ENCODE measurements at regions not wholly inside any gene's neighbourhood (a gene's known extent, or its start where the extent isn't known, plus 50 kb on each side); places are given as distances from the start of the nearest gene placed in this dataset.
"Not testable (repeated sequence)": the region's sequence is repeated elsewhere in the genome, so short reads cannot be mapped to it uniquely, and the experiment has no call there.

GRCh38 chr10:2201534-2202099 lies 464.3 kb upstream of the ADARB2 start:
- DNase-seq: no peak
- Histone ChIP-seq H3K79me1 (replicated peaks; ENCODE audit: low read length, poor library complexity, severe bottlenecking) (no peaks in the 10 kb centered on the region), H3K9ac (ENCODE audit: low read length) (no peak overlapping the region), H3K18ac (ENCODE audit: low read depth in 1 of 2, low read length in 2 of 2) (no peak overlapping the region), H3K9me3 (ENCODE audit: control insufficient read depth, low read length) (peaks cover 11% of the 10 kb centered on the region), H3K14ac (ENCODE audit: low read length in 2 of 2) (no peak overlapping the region), H3K4me1 (ENCODE audit: control insufficient read depth, insufficient read depth, low read depth, low read length) (no peaks in the 10 kb centered on the region), H3K4ac (ENCODE audit: low read depth in 1 of 2, low read length in 2 of 2) (no peak overlapping the region), H3K4me3 (ENCODE audit: insufficient read depth in 1 of 2, low read depth in 1 of 2, low read length in 2 of 2) (no peak overlapping the region), H2AK5ac (ENCODE audit: low read length, severe bottlenecking) (no peak overlapping the region), H3K23ac (ENCODE audit: low read length in 2 of 2) (no peak overlapping the region), H4K8ac (ENCODE audit: low read length) (no peak overlapping the region), H2BK5ac (ENCODE audit: low read depth, low read length, poor library complexity, severe bottlenecking) (no peak overlapping the region), H2AFZ (ENCODE audit: low read depth, low read length) (no peak overlapping the region), H3K27me3 (ENCODE audit: control insufficient read depth in 1 of 2, insufficient read depth in 1 of 2, low read length in 2 of 2) (no peaks in the 10 kb centered on the region), H3K4me2 (ENCODE audit: low read length, poor library complexity, severe bottlenecking) (no peak overlapping the region), H4K91ac (ENCODE audit: low read length) (no peak overlapping the region), H3K36me3 (ENCODE audit: control insufficient read depth in 1 of 2, insufficient read depth in 2 of 2, low read depth in 1 of 2, low read length in 2 of 2) (no peaks in the 10 kb centered on the region), H2BK12ac (ENCODE audit: low read length in 2 of 2) (no peak overlapping the region), H3K27ac (ENCODE audit: low read length, poor library complexity, severe bottlenecking) (no peak overlapping the region), H2BK120ac (ENCODE audit: low read depth, low read length) (no peak overlapping the region), H2BK15ac (ENCODE audit: low read depth, poor library complexity, severe bottlenecking) (no peak overlapping the region)
- WGBS: 89% methylated on average over 5 of the region's 6 CpGs

- no peaks in the 10 kb centered on the region for H3K4me1 ChIP-seq (ENCODE audit: control insufficient read depth, insufficient read depth, low read depth, low read length)
- no peak overlapping the region for H3K18ac ChIP-seq (ENCODE audit: low read depth in 1 of 2, low read length in 2 of 2)
- H2BK12ac ChIP-seq (ENCODE audit: low read length in 2 of 2): no peak overlapping the region
- H3K36me3 ChIP-seq (ENCODE audit: control insufficient read depth in 1 of 2, insufficient read depth in 2 of 2, low read depth in 1 of 2, low read length in 2 of 2): no peaks in the 10 kb centered on the region
- no peak overlapping the region for H3K14ac ChIP-seq (ENCODE audit: low read length in 2 of 2)
- DNase-seq: no peak
- H3K79me1 ChIP-seq (replicated peaks; ENCODE audit: low read length, poor library complexity, severe bottlenecking): no peaks in the 10 kb centered on the region
- no peaks in the 10 kb centered on the region for H3K27me3 ChIP-seq (ENCODE audit: control insufficient read depth in 1 of 2, insufficient read depth in 1 of 2, low read length in 2 of 2)
- H4K8ac ChIP-seq (ENCODE audit: low read length): no peak overlapping the region
- H2AK5ac ChIP-seq (ENCODE audit: low read length, severe bottlenecking): no peak overlapping the region
- no peak overlapping the region for H2AFZ ChIP-seq (ENCODE audit: low read depth, low read length)
- H2BK120ac ChIP-seq (ENCODE audit: low read depth, low read length): no peak overlapping the region
- H3K4ac ChIP-seq (ENCODE audit: low read depth in 1 of 2, low read length in 2 of 2): no peak overlapping the region
- H3K9me3 ChIP-seq (ENCODE audit: control insufficient read depth, low read length): peaks cover 30% of the 10 kb centered on the region
- H3K27ac ChIP-seq (ENCODE audit: low read length, poor library complexity, severe bottlenecking): no peak overlapping the region
- H3K23ac ChIP-seq (ENCODE audit: low read length in 2 of 2): no peak overlapping the region
- no peak overlapping the region for H3K4me3 ChIP-seq (ENCODE audit: insufficient read depth in 1 of 2, low read depth in 1 of 2, low read length in 2 of 2)
- H3K9ac ChIP-seq (ENCODE audit: low read length): no peak overlapping the region
- no peak overlapping the region for H4K91ac ChIP-seq (ENCODE audit: low read length)
- no peak overlapping the region for H2BK15ac ChIP-seq (ENCODE audit: low read depth, poor library complexity, severe bottlenecking)
- no peak overlapping the region for H2BK5ac ChIP-seq (ENCODE audit: low read depth, low read length, poor library complexity, severe bottlenecking)
- no peak overlapping the region for H3K4me2 ChIP-seq (ENCODE audit: low read length, poor library complexity, severe bottlenecking)
These were observed 460.3 kb upstream of the ADARB2 start for GRCh38 chr10:2197663-2198062.

- no peak overlapping the region for H3K9ac ChIP-seq (ENCODE audit: low read length)
- H3K23ac ChIP-seq (ENCODE audit: low read length in 2 of 2): no peak overlapping the region
- no peak overlapping the region for H4K8ac ChIP-seq (ENCODE audit: low read length)
- no peak overlapping the region for H3K4me3 ChIP-seq (ENCODE audit: insufficient read depth in 1 of 2, low read depth in 1 of 2, low read length in 2 of 2)
- H3K4ac ChIP-seq (ENCODE audit: low read depth in 1 of 2, low read length in 2 of 2): no peak overlapping the region
- no peak overlapping the region for H3K14ac ChIP-seq (ENCODE audit: low read length in 2 of 2)
- H2AFZ ChIP-seq (ENCODE audit: low read depth, low read length): no peak overlapping the region
- H3K79me1 ChIP-seq (replicated peaks; ENCODE audit: low read length, poor library complexity, severe bottlenecking): no peaks in the 10 kb centered on the region
- WGBS: 84% methylated on average over 4 of the region's 4 CpGs
- H3K4me1 ChIP-seq (ENCODE audit: control insufficient read depth, insufficient read depth, low read depth, low read length): no peaks in the 10 kb centered on the region
- H3K27me3 ChIP-seq (ENCODE audit: control insufficient read depth in 1 of 2, insufficient read depth in 1 of 2, low read length in 2 of 2): no peaks in the 10 kb centered on the region
- peaks cover 34% of the 10 kb centered on the region for H3K9me3 ChIP-seq (ENCODE audit: control insufficient read depth, low read length)
- H2AK5ac ChIP-seq (ENCODE audit: low read length, severe bottlenecking): no peak overlapping the region
- H3K27ac ChIP-seq (ENCODE audit: low read length, poor library complexity, severe bottlenecking): no peak overlapping the region
- no peak overlapping the region for H4K91ac ChIP-seq (ENCODE audit: low read length)
- H3K36me3 ChIP-seq (ENCODE audit: control insufficient read depth in 1 of 2, insufficient read depth in 2 of 2, low read depth in 1 of 2, low read length in 2 of 2): no peaks in the 10 kb centered on the region
- no peak overlapping the region for H3K4me2 ChIP-seq (ENCODE audit: low read length, poor library complexity, severe bottlenecking)
- H2BK120ac ChIP-seq (ENCODE audit: low read depth, low read length): no peak overlapping the region
- no peak overlapping the region for H2BK12ac ChIP-seq (ENCODE audit: low read length in 2 of 2)
- no peak overlapping the region for H3K18ac ChIP-seq (ENCODE audit: low read depth in 1 of 2, low read length in 2 of 2)
- no peak overlapping the region for H2BK5ac ChIP-seq (ENCODE audit: low read depth, low read length, poor library complexity, severe bottlenecking)
- no peak for DNase-seq
- no peak overlapping the region for H2BK15ac ChIP-seq (ENCODE audit: low read depth, poor library complexity, severe bottlenecking)
These were observed 458.9 kb upstream of the ADARB2 start for GRCh38 chr10:2196272-2196671.

- not testable (repeated sequence) for H3K4me1 ChIP-seq (ENCODE audit: control insufficient read depth, insufficient read depth, low read depth, low read length); H3K23ac ChIP-seq (ENCODE audit: low read length in 2 of 2); H3K27me3 ChIP-seq (ENCODE audit: control insufficient read depth in 1 of 2, insufficient read depth in 1 of 2, low read length in 2 of 2); H2BK15ac ChIP-seq (ENCODE audit: low read depth, poor library complexity, severe bottlenecking); H2BK120ac ChIP-seq (ENCODE audit: low read depth, low read length); H3K4me3 ChIP-seq (ENCODE audit: insufficient read depth in 1 of 2, low read depth in 1 of 2, low read length in 2 of 2); H3K27ac ChIP-seq (ENCODE audit: low read length, poor library complexity, severe bottlenecking); H3K9ac ChIP-seq (ENCODE audit: low read length); H3K4ac ChIP-seq (ENCODE audit: low read depth in 1 of 2, low read length in 2 of 2); H3K18ac ChIP-seq (ENCODE audit: low read depth in 1 of 2, low read length in 2 of 2); H4K91ac ChIP-seq (ENCODE audit: low read length); H4K8ac ChIP-seq (ENCODE audit: low read length); DNase-seq; H3K36me3 ChIP-seq (ENCODE audit: control insufficient read depth in 1 of 2, insufficient read depth in 2 of 2, low read depth in 1 of 2, low read length in 2 of 2); H2AK5ac ChIP-seq (ENCODE audit: low read length, severe bottlenecking); H2AFZ ChIP-seq (ENCODE audit: low read depth, low read length); H2BK12ac ChIP-seq (ENCODE audit: low read length in 2 of 2); H3K79me1 ChIP-seq (replicated peaks; ENCODE audit: low read length, poor library complexity, severe bottlenecking); H2BK5ac ChIP-seq (ENCODE audit: low read depth, low read length, poor library complexity, severe bottlenecking); H3K4me2 ChIP-seq (ENCODE audit: low read length, poor library complexity, severe bottlenecking); H3K14ac ChIP-seq (ENCODE audit: low read length in 2 of 2)
- peaks cover 12% of the 10 kb centered on the region for H3K9me3 ChIP-seq (ENCODE audit: control insufficient read depth, low read length)
- WGBS: 84% methylated on average over 4 of the region's 4 CpGs
These were observed 452.0 kb upstream of the ADARB2 start for GRCh38 chr10:2189356-2189755.

Data from mesenchymal stem cell (in vitro differentiated cells and primary cell).